Nephron progenitor cell (in vitro differentiated cells): ENCODE measurements at regions not wholly inside any gene's neighbourhood (a gene's known extent, or its start where the extent isn't known, plus 50 kb on each side); places are given as distances from the start of the nearest gene placed in this dataset.

Source experiments
- DNase-seq: peaks from one replicate; pipeline ENCODE4 v3.0.0; 2021
- H3K27ac Mint-ChIP-seq: 2 replicates; pipeline ENCODE4 v1.8.0; 2021; ENCODE audit warnings: mild to moderate bottlenecking, moderate library complexity, mixed read lengths
- H3K27me3 Mint-ChIP-seq: 2 replicates; pipeline ENCODE4 v1.8.0; 2021; ENCODE audit warnings: mild to moderate bottlenecking, low read depth, mixed read lengths; ENCODE audit not compliant: poor library complexity
- H3K36me3 Mint-ChIP-seq: 2 replicates; pipeline ENCODE4 v1.8.0; 2021; ENCODE audit warnings: low read depth, mixed read lengths
- H3K4me1 Mint-ChIP-seq: 2 replicates; pipeline ENCODE4 v1.8.0; 2021; ENCODE audit warnings: mixed read lengths
- H3K4me3 Mint-ChIP-seq: 2 replicates; pipeline ENCODE4 v1.8.0; 2021; ENCODE audit warnings: mild to moderate bottlenecking, moderate library complexity, mixed read lengths
- H3K9me3 Mint-ChIP-seq: 2 replicates; pipeline ENCODE4 v1.8.0; 2021; ENCODE audit warnings: mild to moderate bottlenecking, moderate library complexity, mixed read lengths
- CTCF ChIP-seq: fragments of 200-600 bp; sonication (generic); IDR thresholded peaks from 2 replicates; pipeline ENCODE4 v1.5.0; 2021; ENCODE audit warnings: antibody characterized with exemption

GRCh38 chr10:36638462-36639155 lies 486.8 kb upstream of the ANKRD30A start:
- H3K4me1 Mint-ChIP-seq: peaks cover 6% of the 10 kb centered on the region
- peaks cover 6% of the 10 kb centered on the region for H3K27me3 Mint-ChIP-seq

DNA sequence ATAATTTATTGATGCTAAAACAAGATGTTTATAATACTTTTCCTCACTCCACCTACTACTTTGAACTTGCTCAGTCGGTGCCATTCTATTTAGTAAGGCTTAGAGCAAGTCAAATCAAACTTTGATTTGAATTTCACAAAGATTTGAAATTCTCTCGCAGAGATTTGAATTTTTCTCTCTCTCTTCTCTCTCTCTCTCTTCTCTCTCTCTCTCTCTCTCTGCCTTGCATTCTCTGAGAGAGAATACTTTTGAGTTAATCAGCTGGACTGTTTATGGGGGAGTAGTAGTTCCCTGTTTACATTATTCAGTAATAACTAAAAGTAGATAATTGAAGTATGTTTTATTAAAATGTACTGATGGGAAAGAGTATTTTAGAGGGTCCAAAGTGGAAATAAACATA lies 488.5 kb upstream of the ANKRD30A start:
- H3K36me3 Mint-ChIP-seq: no peaks in the 10 kb centered on the region
- H3K27ac Mint-ChIP-seq: no peak overlapping the region
- peaks cover 8% of the 10 kb centered on the region for H3K9me3 Mint-ChIP-seq
- H3K4me1 Mint-ChIP-seq: peaks cover 5% of the 10 kb centered on the region
- H3K4me3 Mint-ChIP-seq: no peak overlapping the region
- DNase-seq: no peak
- H3K27me3 Mint-ChIP-seq: peaks cover 6% of the 10 kb centered on the region
- no peak for TF ChIP-seq CTCF

More at GRCh38 chr10:36638462-36639155, 486.8 kb upstream of the ANKRD30A start:
- Mint-ChIP-seq H3K4me3 (no peak overlapping the region), H3K36me3 (no peaks in the 10 kb centered on the region), H3K27ac (no peak overlapping the region), H3K9me3 (no peaks in the 10 kb centered on the region)
- TF ChIP-seq CTCF: no peak
- no peak for DNase-seq

DNA sequence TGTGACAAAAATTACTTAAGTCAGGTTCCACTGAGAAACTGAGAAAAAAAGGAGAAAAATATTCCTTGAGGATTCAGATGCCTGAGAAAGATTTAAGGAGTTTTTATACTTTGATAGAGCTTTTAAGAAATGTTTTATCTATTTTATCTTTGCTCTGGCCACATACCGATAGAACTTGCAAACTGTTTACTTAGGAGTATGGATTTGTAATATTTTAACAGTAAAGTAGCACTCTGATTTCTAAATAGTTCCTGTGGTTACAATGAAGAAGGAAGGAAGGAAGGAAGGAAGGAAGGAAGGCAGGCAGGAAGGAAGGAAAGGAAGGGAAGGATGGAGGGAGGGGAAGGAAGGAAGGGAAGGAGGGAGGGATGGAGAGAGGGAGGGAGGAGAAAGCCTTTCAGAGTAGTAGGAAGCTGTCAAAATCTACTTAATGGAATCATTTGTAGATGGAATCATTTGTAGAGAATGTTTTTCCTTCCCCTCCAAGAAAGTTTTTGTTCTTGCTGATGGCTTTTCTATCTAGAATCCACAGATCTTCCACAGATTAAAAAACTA lies 489.0 kb upstream of the ANKRD30A start:
- H3K4me3 Mint-ChIP-seq: no peak overlapping the region
- DNase-seq: no peak
- H3K9me3 Mint-ChIP-seq: peaks cover 10% of the 10 kb centered on the region
- no peak overlapping the region for H3K27ac Mint-ChIP-seq
- H3K4me1 Mint-ChIP-seq: no peaks in the 10 kb centered on the region
- H3K36me3 Mint-ChIP-seq: no peaks in the 10 kb centered on the region
- TF ChIP-seq CTCF: no peak
- H3K27me3 Mint-ChIP-seq: peaks cover 8% of the 10 kb centered on the region

DNA sequence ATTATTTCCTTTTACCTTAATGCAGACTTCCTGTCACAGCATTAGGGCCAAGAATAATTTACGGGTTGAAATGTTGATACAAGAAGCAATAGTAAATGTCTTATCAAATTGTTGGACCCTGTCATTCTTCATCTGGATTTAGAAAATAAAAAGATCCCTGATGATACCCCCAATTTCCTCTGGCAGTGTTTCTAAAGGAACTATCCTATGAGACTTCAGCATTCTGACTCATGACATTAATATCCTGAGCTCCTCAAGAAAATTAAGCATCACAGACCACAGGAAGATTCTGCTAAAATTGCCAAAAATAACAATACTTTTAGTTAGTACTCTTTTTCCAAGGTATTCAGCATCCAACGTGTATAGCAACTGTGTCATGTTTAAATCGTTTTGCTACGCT lies 490.5 kb upstream of the ANKRD30A start:
- peaks cover 12% of the 10 kb centered on the region for H3K9me3 Mint-ChIP-seq
- no peak for DNase-seq
- H3K27me3 Mint-ChIP-seq: peaks cover 10% of the 10 kb centered on the region
- no peaks in the 10 kb centered on the region for H3K4me1 Mint-ChIP-seq
- H3K36me3 Mint-ChIP-seq: no peaks in the 10 kb centered on the region
- no peak for TF ChIP-seq CTCF
- no peak overlapping the region for H3K4me3 Mint-ChIP-seq
- H3K27ac Mint-ChIP-seq: no peak overlapping the region

DNA sequence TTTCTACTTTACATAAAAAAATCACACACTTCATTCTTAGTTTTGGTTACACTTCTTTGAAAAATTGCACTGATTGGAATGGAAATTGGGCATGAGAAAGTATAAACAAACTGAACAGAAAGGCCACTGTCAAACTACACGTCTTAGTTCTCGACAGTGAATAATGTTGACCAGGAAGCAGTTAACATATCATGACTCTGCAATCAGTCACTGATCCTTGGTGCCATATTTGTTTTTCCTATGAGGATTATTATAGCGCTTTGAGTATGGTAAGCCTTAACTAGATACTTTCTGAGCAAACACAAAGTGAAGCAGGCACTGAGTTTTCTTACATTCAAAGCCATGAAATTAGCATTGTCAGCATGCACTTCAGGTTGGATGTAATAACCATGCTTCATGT lies 495.1 kb upstream of the ANKRD30A start:
- no peak overlapping the region for H3K27ac Mint-ChIP-seq
- no peaks in the 10 kb centered on the region for H3K36me3 Mint-ChIP-seq
- no peak for TF ChIP-seq CTCF
- no peaks in the 10 kb centered on the region for H3K4me1 Mint-ChIP-seq
- H3K4me3 Mint-ChIP-seq: no peak overlapping the region
- no peak for DNase-seq
- peaks cover 4% of the 10 kb centered on the region for H3K27me3 Mint-ChIP-seq
- peaks cover 12% of the 10 kb centered on the region for H3K9me3 Mint-ChIP-seq

DNA sequence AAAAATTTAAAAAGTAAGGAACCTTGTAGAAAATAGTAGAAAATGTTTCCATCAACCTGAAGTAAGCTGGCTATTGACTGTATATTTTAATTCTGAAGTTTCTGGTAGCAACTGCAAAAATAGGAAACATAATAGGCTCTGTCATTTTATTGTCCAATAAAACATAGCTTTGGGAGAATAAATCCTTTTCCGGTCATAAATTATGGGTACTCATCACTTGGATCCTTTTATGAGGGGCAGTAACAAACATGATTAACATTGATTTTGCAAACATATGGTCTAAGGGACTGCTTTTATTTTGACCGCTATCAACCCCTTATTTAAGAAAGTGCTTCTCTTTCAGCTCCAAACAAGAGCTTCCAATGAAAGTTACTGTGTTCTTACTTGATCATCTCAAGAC lies 495.9 kb upstream of the ANKRD30A start:
- no peak for DNase-seq
- TF ChIP-seq CTCF: no peak
- Mint-ChIP-seq H3K4me3 (no peak overlapping the region), H3K27ac (no peak overlapping the region), H3K9me3 (peaks cover 12% of the 10 kb centered on the region), H3K27me3 (peaks cover 4% of the 10 kb centered on the region), H3K36me3 (no peaks in the 10 kb centered on the region), H3K4me1 (no peaks in the 10 kb centered on the region)
